IMR-90 (cell line): ENCODE measurements at regions not wholly inside any gene's neighbourhood (a gene's known extent, or its start where the extent isn't known, plus 50 kb on each side); places are given as distances from the start of the nearest gene placed in this dataset.
A peak's percentile ranks its signal among the peaks of the same experiment; 100 is the strongest.

Source experiments
- ATAC-seq: fragments of 200-7000 bp; cut with Tn5 transposase; 2 replicates; pipeline ENCODE4 v1.9.1; 2020; ENCODE audit warnings: low read depth, mild to moderate bottlenecking, moderate library complexity
- BruUV-seq: library from RNA; stranded (reverse); fragments of 400-500 nt; replicated peaks from 2 replicates; lab custom pipeline; 2021; lab: Mats Ljungman, UMichigan
- CTCF ChIA-PET: fragments of 300-600 bp; formaldehyde crosslinking; extraction: SDS; loops from one replicate; lab custom pipeline; 2021; ENCODE audit warnings: antibody characterized with exemption; lab: Yijun Ruan, JAX
- POLR2A ChIA-PET: fragments of 300-600 bp; sonication (Branson Sonifier 250); formaldehyde crosslinking; loops from one replicate; lab custom pipeline; 2022; ENCODE audit warnings: antibody characterized with exemption; ENCODE audit not compliant: unreplicated experiment; lab: Charles Lee
- DNase-seq: peaks from one replicate; pipeline ENCODE4 v3.0.0; 2013
- H2AFZ ChIP-seq: replicated peaks from 2 replicates; pipeline ENCODE3; 2013; ENCODE audit warnings: low read length, mild to moderate bottlenecking; ENCODE audit not compliant: poor library complexity
- H2AK5ac ChIP-seq: 2 replicates; pipeline ENCODE4 v1.6.1; 2013; ENCODE audit warnings: low read depth, low read length, inconsistent platforms
- H2AK9ac ChIP-seq: replicated peaks from 2 replicates; pipeline ENCODE3; 2013; ENCODE audit warnings: mild to moderate bottlenecking, low read depth, low read length, moderate library complexity; ENCODE audit not compliant: poor library complexity
- H2BK120ac ChIP-seq: 2 replicates; pipeline ENCODE4 v1.6.1; 2013; ENCODE audit warnings: low read depth, low read length, inconsistent platforms
- H2BK15ac ChIP-seq: 3 replicates; pipeline ENCODE4 v1.6.1; 2013; ENCODE audit warnings: low read depth, low read length, inconsistent platforms
- H2BK20ac ChIP-seq: 2 replicates; pipeline ENCODE4 v1.6.1; 2013; ENCODE audit warnings: low read depth, mild to moderate bottlenecking, inconsistent platforms, low read length, moderate library complexity
- H2BK5ac ChIP-seq: 2 replicates; pipeline ENCODE4 v1.6.1; 2013; ENCODE audit warnings: mild to moderate bottlenecking, low read depth, low read length, inconsistent platforms; ENCODE audit not compliant: poor library complexity, severe bottlenecking
- H3K14ac ChIP-seq: replicated peaks from 2 replicates; pipeline ENCODE4 v1.6.1; 2013; ENCODE audit warnings: low read depth, low read length, inconsistent platforms
- H3K18ac ChIP-seq: 2 replicates; pipeline ENCODE4 v1.6.1; 2013; ENCODE audit warnings: low read depth, low read length, control low read depth
- H3K23ac ChIP-seq: 2 replicates; pipeline ENCODE4 v1.6.1; 2013; ENCODE audit warnings: low read depth, low read length, inconsistent platforms
- H3K27ac ChIP-seq: 2 replicates; pipeline ENCODE4 v1.5.1; 2013; ENCODE audit warnings: mild to moderate bottlenecking, control low read depth, low read length; ENCODE audit not compliant: insufficient read depth
- H3K27me3 ChIP-seq: 2 replicates; pipeline ENCODE4 v1.6.1; 2013; ENCODE audit warnings: low read length; ENCODE audit not compliant: control insufficient read depth, insufficient read depth
- H3K36me3 ChIP-seq: 2 replicates; pipeline ENCODE4 v1.6.1; 2013; ENCODE audit warnings: low read length, mixed read lengths; ENCODE audit not compliant: control insufficient read depth, insufficient read depth
- H3K4ac ChIP-seq: 2 replicates; pipeline ENCODE4 v1.6.1; 2013; ENCODE audit warnings: low read depth, low read length, inconsistent platforms
- H3K4me1 ChIP-seq: 2 replicates; pipeline ENCODE4 v1.6.1; 2013; ENCODE audit warnings: low read length, mixed read lengths; ENCODE audit not compliant: control insufficient read depth, insufficient read depth
- H3K4me2 ChIP-seq: 2 replicates; pipeline ENCODE4 v1.6.1; 2013; ENCODE audit warnings: low read depth, mild to moderate bottlenecking, control low read depth, low read length, moderate library complexity
- H3K4me3 ChIP-seq: 2 replicates; pipeline ENCODE4 v1.5.1; 2013; ENCODE audit warnings: low read depth, mild to moderate bottlenecking, control low read depth, low read length, moderate library complexity; ENCODE audit not compliant: insufficient read depth
- H3K56ac ChIP-seq: 2 replicates; pipeline ENCODE4 v1.6.1; 2013; ENCODE audit warnings: low read length, inconsistent platforms; ENCODE audit not compliant: insufficient read depth; ENCODE audit errors: extremely low read depth
- H3K79me1 ChIP-seq, 2 experiments: 2 replicates each; pipeline ENCODE4 v1.6.1; 2013; ENCODE audit warnings: low read length in 2 of 2, inconsistent platforms in 1 of 2, low read depth in 1 of 2
- H3K9ac ChIP-seq: 2 replicates; pipeline ENCODE4 v1.6.1; 2013; ENCODE audit warnings: low read depth, low read length, control low read depth
- H3K9me1 ChIP-seq: 2 replicates; pipeline ENCODE4 v1.6.1; 2013; ENCODE audit warnings: low read length, inconsistent platforms; ENCODE audit not compliant: insufficient read depth
- H3K9me3 ChIP-seq: 2 replicates; pipeline ENCODE4 v1.6.1; 2013; ENCODE audit warnings: low read length; ENCODE audit not compliant: control insufficient read depth, insufficient read depth
- H4K20me1 ChIP-seq: 2 replicates; pipeline ENCODE4 v1.6.1; 2013; ENCODE audit warnings: low read length, inconsistent platforms; ENCODE audit not compliant: insufficient read depth
- H4K5ac ChIP-seq: 2 replicates; pipeline ENCODE4 v1.6.1; 2013; ENCODE audit warnings: mild to moderate bottlenecking, low read depth, low read length, control low read depth
- H4K8ac ChIP-seq, 2 experiments: 2 replicates each; pipeline ENCODE4 v1.6.1; 2013; ENCODE audit warnings: low read depth in 2 of 2, low read length in 2 of 2, control low read depth in 1 of 2, inconsistent platforms in 1 of 2
- H4K91ac ChIP-seq: 2 replicates; pipeline ENCODE4 v1.6.1; 2013; ENCODE audit warnings: low read depth, low read length, inconsistent platforms; ENCODE audit not compliant: insufficient read depth
- BHLHE40 ChIP-seq: fragments of 150-350 bp; IDR thresholded peaks from 2 replicates; pipeline ENCODE4 v1.6.1; 2016; ENCODE audit warnings: mild to moderate bottlenecking, low read depth, low read length
- FOS ChIP-seq: fragments of 150-350 bp; IDR thresholded peaks from 2 replicates; pipeline ENCODE4 v1.6.1; 2016; ENCODE audit warnings: low read depth, low read length
- MAFK ChIP-seq: IDR thresholded peaks from 2 replicates; pipeline ENCODE4 v1.6.1; 2012; ENCODE audit warnings: low read depth, low read length, improper control_type of control experiment
- RAD21 ChIP-seq: IDR thresholded peaks from 2 replicates; pipeline ENCODE4 v1.6.1; 2012; ENCODE audit warnings: low read length, improper control_type of control experiment
- WGBS, 2 experiments: methylation state at CpG; one replicate each; pipeline versions ENCODE4 v1.1.5 to v1.1.7; 2013; ENCODE audit warnings: missing lambda C conversion rate in 2 of 2; ENCODE audit not compliant: insufficient read length in 1 of 2; ENCODE audit errors: extremely low coverage in 2 of 2; 5-methylcytosine and 5-hydroxymethylcytosine counted together
- dilution Hi-C: fragments of 300-500 bp; cut with HindIII; formaldehyde crosslinking; loops from one replicate; pipeline ENCODE4 v1.14.3; 2018; ENCODE audit warnings: low sequenced_read_pairs; ENCODE audit not compliant: unreplicated experiment
- in situ Hi-C: fragments of 300-500 bp; cut with MboI; formaldehyde crosslinking; loops from 3 replicates; pipeline ENCODE4 v1.14.3; 2019; ENCODE audit warnings: low sequenced_read_pairs, inconsistent platforms, mixed read lengths
- intact Hi-C: fragments of 100-400 bp; cut with micrococcal nuclease; formaldehyde crosslinking; loops from 2 replicates; pipeline ENCODE4 v1.10.0; 2022

DNA sequence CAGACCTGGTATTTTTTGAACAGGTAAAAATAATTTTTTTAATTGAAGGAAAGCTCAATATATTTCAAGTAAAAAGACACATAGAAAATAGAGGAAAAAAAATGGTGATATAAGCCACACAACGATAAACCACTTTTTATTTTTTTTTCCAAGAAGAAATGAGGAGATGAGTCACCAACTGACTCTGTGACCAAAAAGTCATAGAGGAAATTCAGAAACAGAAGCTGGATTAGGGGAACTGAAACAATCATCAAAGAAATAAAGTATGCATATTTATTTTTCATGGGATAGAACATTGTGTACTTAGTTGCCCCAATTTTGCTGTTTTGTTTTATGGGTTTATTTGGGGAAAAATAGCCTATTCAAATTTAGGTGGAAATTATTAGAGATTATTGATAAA, 176.8 kb upstream of the AGR3 start:
- CTCF ChIA-PET = no interaction called here
- dilution Hi-C loops = no loop called here
- H2BK120ac ChIP-seq = no peak overlapping the region
- H3K9me1 ChIP-seq = no peaks in the 10 kb centered on the region
- no peak overlapping the region for H3K56ac ChIP-seq
- DNase-seq = peak; percentile 55
- no peak overlapping the region for H4K5ac ChIP-seq
- H3K9ac ChIP-seq = no peak overlapping the region
- no peak overlapping the region for H2BK15ac ChIP-seq
- no peak overlapping the region for H3K4ac ChIP-seq
- no peaks in the 10 kb centered on the region for H3K4me1 ChIP-seq
- WGBS, 2 experiments = no CpG with 5 or more reads among the region's 1 CpG
- no peak overlapping the region for H3K27ac ChIP-seq
- H2AK9ac ChIP-seq = no peak overlapping the region
- no peak overlapping the region for H3K18ac ChIP-seq
- no peak overlapping the region for H4K91ac ChIP-seq
- no peak overlapping the region for H2BK5ac ChIP-seq
- POLR2A ChIA-PET = interaction anchor here (0.6 kb wide), 1 partner anchor 187 kb away, joined by 5 read pairs; no protein-coding TSS in a partner anchor
- no peak overlapping the region for H3K4me3 ChIP-seq
- H2BK20ac ChIP-seq = no peak overlapping the region
- H3K9me3 ChIP-seq = no peaks in the 10 kb centered on the region
- in situ Hi-C loops = no loop called here
- H3K79me1 ChIP-seq = no peaks in the 10 kb centered on the region
- intact Hi-C loops = no loop called here
- no peak overlapping the region for H2AFZ ChIP-seq
- H4K8ac ChIP-seq = no peak overlapping the region
- no peaks in the 10 kb centered on the region for H3K27me3 ChIP-seq
- BruUV-seq = no TSS peak
- no peaks in the 10 kb centered on the region for H3K36me3 ChIP-seq
- ATAC-seq = no peak
- H3K23ac ChIP-seq = no peak overlapping the region
- H3K14ac ChIP-seq = no peak overlapping the region
- H2AK5ac ChIP-seq = no peak overlapping the region
- no peak overlapping the region for H3K4me2 ChIP-seq
- H4K20me1 ChIP-seq = no peaks in the 10 kb centered on the region
- TF ChIP-seq MAFK = no peak
- TF ChIP-seq RAD21 = no peak
- peak; percentile 74; the same call in 1 of the 2 replicates for TF ChIP-seq FOS
- no peak for TF ChIP-seq BHLHE40
